ENCODE measurements at regions not wholly inside any gene's neighbourhood (a gene's known extent, or its start where the extent isn't known, plus 50 kb on each side); places are given as distances from the start of the nearest gene placed in this dataset.

DNA sequence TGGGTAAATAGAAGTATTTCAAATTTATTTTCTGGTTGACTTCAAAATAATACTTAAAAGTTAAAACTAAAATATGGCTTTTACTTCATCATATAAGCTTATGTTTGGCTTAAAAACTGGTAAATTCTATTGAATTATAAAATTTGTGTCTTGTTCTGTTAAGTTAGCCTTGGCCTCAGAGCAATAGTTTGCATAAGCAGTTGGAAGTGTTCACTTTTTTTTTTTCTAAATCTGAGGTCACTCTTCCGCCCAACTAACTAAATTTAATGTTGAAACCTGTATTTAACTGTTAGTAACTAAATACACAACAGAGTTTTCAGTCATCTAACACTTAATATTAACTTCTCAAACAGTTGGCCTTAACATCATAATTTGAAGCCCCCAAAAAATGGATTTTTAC is 871.7 kb upstream of the ADAMTS5 start:
- Mint-ChIP-seq H3K27me3 (ENCODE audit: insufficient read depth, low read depth) (no peaks in the 10 kb centered on the region), H3K4me3 (no peak overlapping the region), H3K4me1 (no peaks in the 10 kb centered on the region), H3K9me3 (peaks cover 2% of the 10 kb centered on the region), H3K36me3 (no peaks in the 10 kb centered on the region), H3K27ac (no peak overlapping the region)
- Histone ChIP-seq H3K36me3 (no peaks in the 10 kb centered on the region), H2AFZ (replicated peaks) (no peak overlapping the region), H4K20me1 (ENCODE audit: low read depth) (no peaks in the 10 kb centered on the region), H3K4me3 (no peak overlapping the region), H3K9me3 (ENCODE audit: low read depth) (no peaks in the 10 kb centered on the region), H3K9ac (no peak overlapping the region), H3K79me2 (ENCODE audit: low read depth) (no peaks in the 10 kb centered on the region), H3K4me2 (no peak overlapping the region), H3K27ac (no peak overlapping the region), H3K4me1 (no peaks in the 10 kb centered on the region), H3F3A (ENCODE audit: low read depth) (no peaks in the 10 kb centered on the region), H3K27me3 (no peaks in the 10 kb centered on the region)
- no peak for DNase-seq (ENCODE audit: low spot score)
- TF ChIP-seq EZH2 (IDR thresholded peaks at IDR 0.05) (no peak), CTCF (IDR thresholded peaks at IDR 0.05) (no peak), EZH2phosphoT487 (IDR thresholded peaks at IDR 0.05) (no peak)

- H3K9ac ChIP-seq = no peak overlapping the region
- no peak for DNase-seq (ENCODE audit: low spot score)
- no peaks in the 10 kb centered on the region for H3K4me1 Mint-ChIP-seq
- H3K4me3 Mint-ChIP-seq = no peak overlapping the region
- no peaks in the 10 kb centered on the region for H3K4me1 ChIP-seq
- H4K20me1 ChIP-seq (ENCODE audit: low read depth) = no peaks in the 10 kb centered on the region
- H3K9me3 ChIP-seq (ENCODE audit: low read depth) = no peaks in the 10 kb centered on the region
- H3F3A ChIP-seq (ENCODE audit: low read depth) = no peaks in the 10 kb centered on the region
- no peak overlapping the region for H3K27ac ChIP-seq
- no peak overlapping the region for H2AFZ ChIP-seq (replicated peaks)
- H3K36me3 ChIP-seq = no peaks in the 10 kb centered on the region
- no peaks in the 10 kb centered on the region for H3K36me3 Mint-ChIP-seq
- H3K4me3 ChIP-seq = no peak overlapping the region
- no peaks in the 10 kb centered on the region for H3K79me2 ChIP-seq (ENCODE audit: low read depth)
- H3K27me3 Mint-ChIP-seq (ENCODE audit: insufficient read depth, low read depth) = no peaks in the 10 kb centered on the region
- TF ChIP-seq CTCF (IDR thresholded peaks at IDR 0.05) (no peak), EZH2phosphoT487 (IDR thresholded peaks at IDR 0.05) (no peak), EZH2 (IDR thresholded peaks at IDR 0.05) (no peak)
- H3K4me2 ChIP-seq = no peak overlapping the region
- no peaks in the 10 kb centered on the region for H3K27me3 ChIP-seq
- no peak overlapping the region for H3K27ac Mint-ChIP-seq
- peaks cover 2% of the 10 kb centered on the region for H3K9me3 Mint-ChIP-seq
These were observed 871.0 kb upstream of the ADAMTS5 start for GRCh38 chr21:27837936-27838335.

- Histone ChIP-seq H4K20me1 (ENCODE audit: low read depth) (no peaks in the 10 kb centered on the region), H3K4me2 (no peak overlapping the region), H3K9ac (no peak overlapping the region), H3K27ac (no peak overlapping the region), H3F3A (ENCODE audit: low read depth) (no peaks in the 10 kb centered on the region), H3K36me3 (no peaks in the 10 kb centered on the region), H3K27me3 (no peaks in the 10 kb centered on the region), H3K4me1 (no peaks in the 10 kb centered on the region), H3K9me3 (ENCODE audit: low read depth) (no peaks in the 10 kb centered on the region), H3K4me3 (no peak overlapping the region), H3K79me2 (ENCODE audit: low read depth) (no peaks in the 10 kb centered on the region), H2AFZ (replicated peaks) (no peak overlapping the region)
- Mint-ChIP-seq H3K9me3 (peaks cover 2% of the 10 kb centered on the region), H3K27me3 (ENCODE audit: insufficient read depth, low read depth) (no peaks in the 10 kb centered on the region), H3K36me3 (no peaks in the 10 kb centered on the region), H3K4me3 (no peak overlapping the region), H3K27ac (no peak overlapping the region), H3K4me1 (no peaks in the 10 kb centered on the region)
- no peak for DNase-seq (ENCODE audit: low spot score)
- no peak for TF ChIP-seq CTCF (IDR thresholded peaks at IDR 0.05)
- TF ChIP-seq EZH2 (IDR thresholded peaks at IDR 0.05) = no peak
- no peak for TF ChIP-seq EZH2phosphoT487 (IDR thresholded peaks at IDR 0.05)
These were observed 866.4 kb upstream of the ADAMTS5 start for GRCh38 chr21:27833298-27833697.
